KMS-11 (cell line): ENCODE measurements at regions not wholly inside any gene's neighbourhood (a gene's known extent, or its start where the extent isn't known, plus 50 kb on each side); places are given as distances from the start of the nearest gene placed in this dataset.

Experiments
- H2AFZ ChIP-seq: fragments of 200-600 bp; sonication (generic); 2 replicates; pipeline ENCODE4 v1.6.1; 2016; ENCODE audit warnings: antibody characterized with exemption, mixed run types, low read depth
- H3K27ac ChIP-seq: fragments of 200-600 bp; sonication (generic); 2 replicates; pipeline ENCODE4 v1.6.1; 2016; ENCODE audit warnings: mild to moderate bottlenecking, mixed run types
- H3K27me3 ChIP-seq: fragments of 200-600 bp; sonication (generic); 2 replicates; pipeline ENCODE4 v1.6.1; 2017; ENCODE audit warnings: mild to moderate bottlenecking, low read depth, mixed run types, moderate library complexity; ENCODE audit not compliant: insufficient read depth
- H3K36me3 ChIP-seq: fragments of 200-600 bp; sonication (generic); 2 replicates; pipeline ENCODE4 v1.6.1; 2017; ENCODE audit warnings: mild to moderate bottlenecking, mixed run types; ENCODE audit not compliant: insufficient read depth
- H3K4me1 ChIP-seq: fragments of 200-600 bp; sonication (generic); 2 replicates; pipeline ENCODE4 v1.6.1; 2016; ENCODE audit warnings: mild to moderate bottlenecking, low read depth, mixed run types; ENCODE audit not compliant: poor library complexity, severe bottlenecking
- H3K4me2 ChIP-seq: fragments of 200-600 bp; sonication (generic); 2 replicates; pipeline ENCODE4 v1.7.0; 2016; ENCODE audit warnings: mild to moderate bottlenecking, mixed run types
- H3K4me3 ChIP-seq: fragments of 200-600 bp; sonication (generic); IDR thresholded peaks from 2 replicates; pipeline ENCODE4 v1.6.1; 2017; ENCODE audit warnings: low read depth, low read length, mixed read lengths; ENCODE audit not compliant: insufficient read depth
- H3K79me2 ChIP-seq: fragments of 200-600 bp; sonication (generic); 2 replicates; pipeline ENCODE4 v1.6.1; 2016; ENCODE audit warnings: low read depth, mixed run types; ENCODE audit not compliant: insufficient read depth
- H3K9ac ChIP-seq: fragments of 200-600 bp; sonication (generic); 2 replicates; pipeline ENCODE4 v1.6.1; 2016; ENCODE audit warnings: mild to moderate bottlenecking, mixed run types
- H4K20me1 ChIP-seq: fragments of 200-600 bp; sonication (generic); 2 replicates; pipeline ENCODE4 v1.6.1; 2016; ENCODE audit warnings: mild to moderate bottlenecking, mixed run types; ENCODE audit not compliant: insufficient read depth
- CTCF ChIP-seq: fragments of 200-600 bp; sonication (generic); conservative IDR thresholded peaks from 2 replicates; pipeline ENCODE4 v1.6.1; 2017; ENCODE audit warnings: low read depth, mild to moderate bottlenecking, antibody characterized with exemption, low read length, moderate library complexity, mixed read lengths

- H3K4me3 ChIP-seq = no peak overlapping the region
- no peaks in the 10 kb centered on the region for H3K36me3 ChIP-seq
- no peak overlapping the region for H2AFZ ChIP-seq
- no peak overlapping the region for H3K4me2 ChIP-seq
- no peaks in the 10 kb centered on the region for H3K27me3 ChIP-seq
- no peaks in the 10 kb centered on the region for H4K20me1 ChIP-seq
- H3K4me1 ChIP-seq = no peaks in the 10 kb centered on the region
- no peaks in the 10 kb centered on the region for H3K79me2 ChIP-seq
- TF ChIP-seq CTCF = no peak
- no peak overlapping the region for H3K9ac ChIP-seq
- H3K27ac ChIP-seq = no peak overlapping the region
Measured at GRCh38 chr10:58967551-58968388, 208.7 kb upstream of the PHYHIPL start.

- H3K4me2 ChIP-seq = no peak overlapping the region
- H4K20me1 ChIP-seq = no peaks in the 10 kb centered on the region
- no peak for TF ChIP-seq CTCF
- H3K9ac ChIP-seq = no peak overlapping the region
- H3K4me1 ChIP-seq = no peaks in the 10 kb centered on the region
- no peak overlapping the region for H3K4me3 ChIP-seq
- no peaks in the 10 kb centered on the region for H3K36me3 ChIP-seq
- no peak overlapping the region for H3K27ac ChIP-seq
- H2AFZ ChIP-seq = no peak overlapping the region
- H3K27me3 ChIP-seq = no peaks in the 10 kb centered on the region
- H3K79me2 ChIP-seq = no peaks in the 10 kb centered on the region
Measured at GRCh38 chr10:58968389-58968755, 208.1 kb upstream of the PHYHIPL start.

GRCh38 chr10:58969576-58969975 is 206.9 kb upstream of the PHYHIPL start:
- no peak overlapping the region for H3K4me2 ChIP-seq
- no peaks in the 10 kb centered on the region for H3K79me2 ChIP-seq
- H3K27ac ChIP-seq = no peak overlapping the region
- H2AFZ ChIP-seq = no peak overlapping the region
- H3K4me3 ChIP-seq = no peak overlapping the region
- no peak overlapping the region for H3K9ac ChIP-seq
- H3K27me3 ChIP-seq = no peaks in the 10 kb centered on the region
- no peaks in the 10 kb centered on the region for H3K4me1 ChIP-seq
- no peaks in the 10 kb centered on the region for H3K36me3 ChIP-seq
- no peaks in the 10 kb centered on the region for H4K20me1 ChIP-seq
- TF ChIP-seq CTCF = no peak

GRCh38 chr10:58970160-58970915 is 206.1 kb upstream of the PHYHIPL start:
- Histone ChIP-seq H3K36me3 (no peaks in the 10 kb centered on the region), H4K20me1 (no peaks in the 10 kb centered on the region), H3K4me1 (no peaks in the 10 kb centered on the region), H2AFZ (no peak overlapping the region), H3K27ac (no peak overlapping the region), H3K4me3 (no peak overlapping the region), H3K9ac (no peak overlapping the region), H3K79me2 (no peaks in the 10 kb centered on the region), H3K27me3 (no peaks in the 10 kb centered on the region), H3K4me2 (no peak overlapping the region)
- no peak for TF ChIP-seq CTCF
